H1 (cell line): ENCODE measurements at regions not wholly inside any gene's neighbourhood (a gene's known extent, or its start where the extent isn't known, plus 50 kb on each side); places are given as distances from the start of the nearest gene placed in this dataset.

Experiments
- CTCF ChIA-PET: fragments of 300-600 bp; sonication (Branson Sonifier 250); formaldehyde crosslinking; loops from one replicate; lab custom pipeline; 2021; ENCODE audit not compliant: partially characterized antibody; lab: Charles Lee
- POLR2A ChIA-PET: fragments of 300-600 bp; sonication (Branson Sonifier 250); formaldehyde crosslinking; loops from one replicate; lab custom pipeline; 2021; ENCODE audit warnings: inconsistent platforms; ENCODE audit not compliant: partially characterized antibody; lab: Charles Lee
- DNase-seq, 2 experiments: peaks; one replicate each; pipeline versions ENCODE4 v3.0.0 to v3.0.0-alpha.2; 2010 to 2022; ENCODE audit warnings: low spot score in 2 of 2, low read depth in 1 of 2, mixed read lengths in 1 of 2
- FAIRE-seq: peaks from 2 replicates; lab custom pipeline; 2011; peaks lifted over from hg19 to GRCh38; lab: Jason Lieb, UNC
- H2AFZ ChIP-seq: 2 replicates; pipeline ENCODE4 v1.8.1; 2012; ENCODE audit warnings: low read length, inconsistent platforms
- H2AK5ac ChIP-seq: 2 replicates; pipeline ENCODE4 v1.6.1; 2013; ENCODE audit warnings: low read depth, low read length
- H2BK120ac ChIP-seq: replicated peaks from 2 replicates; pipeline ENCODE3; 2013; ENCODE audit warnings: low read depth, low read length, inconsistent platforms
- H2BK12ac ChIP-seq: 2 replicates; pipeline ENCODE4 v1.6.1; 2013; ENCODE audit warnings: low read depth, low read length
- H2BK15ac ChIP-seq: 2 replicates; pipeline ENCODE4 v1.6.1; 2013; ENCODE audit warnings: low read length
- H2BK20ac ChIP-seq: 2 replicates; pipeline ENCODE4 v1.6.1; 2013; ENCODE audit warnings: low read length
- H2BK5ac ChIP-seq: 2 replicates; pipeline ENCODE4 v1.6.1; 2013; ENCODE audit warnings: low read depth, low read length
- H3K14ac ChIP-seq: 2 replicates; pipeline ENCODE4 v1.6.1; 2013; ENCODE audit warnings: inconsistent platforms; ENCODE audit not compliant: insufficient read length
- H3K18ac ChIP-seq: 2 replicates; pipeline ENCODE4 v1.6.1; 2013; ENCODE audit warnings: low read length; ENCODE audit errors: extremely low read depth
- H3K23ac ChIP-seq: 2 replicates; pipeline ENCODE4 v1.6.1; 2013; ENCODE audit warnings: inconsistent platforms; ENCODE audit not compliant: insufficient read length
- H3K23me2 ChIP-seq: 2 replicates; pipeline ENCODE4 v1.6.1; 2013; ENCODE audit warnings: low read depth, low read length
- H3K27ac ChIP-seq: 2 replicates; pipeline ENCODE4 v1.6.1; 2011; ENCODE audit warnings: low read depth, low read length, inconsistent platforms
- H3K27me3 ChIP-seq, 4 experiments: replicated peaks in 1 of 4; 1 replicate in 1 of 4; 2 replicates in 3 of 4; pipeline versions ENCODE4 v1.6.1 to v1.8.1; 2011 to 2013; ENCODE audit warnings: low read length in 3 of 4, mild to moderate bottlenecking in 3 of 4, inconsistent platforms in 2 of 4, mixed read lengths in 2 of 4, moderate library complexity in 1 of 4; ENCODE audit not compliant: control insufficient read depth in 3 of 4, insufficient read depth in 3 of 4; ENCODE audit errors: extremely low read depth in 1 of 4
- H3K36me3 ChIP-seq, 4 experiments: 2 replicates each; pipeline versions ENCODE4 v1.6.1 to v1.8.1; 2011 to 2013; ENCODE audit warnings: mild to moderate bottlenecking in 4 of 4, low read length in 3 of 4, moderate library complexity in 2 of 4, control low read depth in 1 of 4, inconsistent platforms in 1 of 4; ENCODE audit not compliant: insufficient read depth in 4 of 4, control insufficient read depth in 2 of 4
- H3K4ac ChIP-seq: replicated peaks from 2 replicates; pipeline ENCODE3; 2013; ENCODE audit warnings: low read length, low read depth, mixed read lengths, inconsistent platforms; ENCODE audit not compliant: insufficient read length
- H3K4me1 ChIP-seq, 4 experiments: replicated peaks in 1 of 4; 1 replicate in 1 of 4; 2 replicates in 3 of 4; pipeline versions ENCODE4 v1.6.1 to v1.8.1; 2011 to 2013; ENCODE audit warnings: low read length in 3 of 4, inconsistent platforms in 2 of 4, mixed read lengths in 1 of 4; ENCODE audit not compliant: insufficient read depth in 4 of 4, control insufficient read depth in 3 of 4
- H3K4me2 ChIP-seq, 2 experiments: 2 replicates each; pipeline versions ENCODE4 v1.6.1 to v1.8.1; 2011 to 2013; ENCODE audit warnings: low read depth in 2 of 2, low read length in 2 of 2, control low read depth in 1 of 2, inconsistent platforms in 1 of 2, mild to moderate bottlenecking in 1 of 2; ENCODE audit not compliant: insufficient read depth in 1 of 2
- H3K4me3 ChIP-seq, 4 experiments: fragments of 200-600, 300-600 bp in 1 of 4; sonication (generic), shearing (Covaris generic), sonication (Bioruptor Twin) in 1 of 4; 2 replicates each; pipeline versions ENCODE4 v1.5.1 to v1.8.1; 2011 to 2016; ENCODE audit warnings: low read length in 4 of 4, low read depth in 3 of 4, control low read depth in 2 of 4, inconsistent platforms in 2 of 4, mild to moderate bottlenecking in 2 of 4, mixed read lengths in 1 of 4, moderate library complexity in 1 of 4; ENCODE audit not compliant: insufficient read depth in 2 of 4; ENCODE audit errors: extremely low read depth in 1 of 4
- H3K56ac ChIP-seq: replicated peaks from 2 replicates; pipeline ENCODE3; 2013; ENCODE audit warnings: low read depth, mild to moderate bottlenecking, mixed read lengths, low read length, inconsistent platforms; ENCODE audit not compliant: insufficient read length
- H3K79me1 ChIP-seq: 2 replicates; pipeline ENCODE4 v1.6.1; 2013; ENCODE audit warnings: low read depth, low read length, control low read depth
- H3K79me2 ChIP-seq, 2 experiments: 2 replicates each; pipeline versions ENCODE4 v1.6.1 to v1.8.1; 2012 to 2013; ENCODE audit warnings: low read length in 2 of 2, mild to moderate bottlenecking in 2 of 2, inconsistent platforms in 1 of 2; ENCODE audit not compliant: insufficient read depth in 2 of 2, control insufficient read depth in 1 of 2
- H3K9ac ChIP-seq, 4 experiments: replicated peaks in 1 of 4; 1 replicate in 1 of 4; 2 replicates in 3 of 4; pipeline versions ENCODE4 v1.6.1 to v1.8.1; 2011 to 2013; ENCODE audit warnings: low read depth in 3 of 4, low read length in 3 of 4, control low read depth in 2 of 4, mild to moderate bottlenecking in 2 of 4, moderate library complexity in 2 of 4, inconsistent platforms in 1 of 4; ENCODE audit errors: extremely low read depth in 1 of 4
- H3K9me3 ChIP-seq, 2 experiments: 2 replicates each; pipeline versions ENCODE4 v1.6.1 to v1.8.1; 2012 to 2013; ENCODE audit warnings: mild to moderate bottlenecking in 2 of 2, moderate library complexity in 2 of 2, control low read depth in 1 of 2, inconsistent platforms in 1 of 2, low read depth in 1 of 2, low read length in 1 of 2, mixed read lengths in 1 of 2; ENCODE audit not compliant: insufficient read depth in 2 of 2
- H4K20me1 ChIP-seq, 2 experiments: replicated peaks in 1 of 2; 2 replicates each; pipeline versions ENCODE3 to v1.8.1; 2011 to 2013; ENCODE audit warnings: inconsistent platforms in 2 of 2, low read length in 2 of 2, mild to moderate bottlenecking in 1 of 2; ENCODE audit not compliant: insufficient read depth in 2 of 2, control insufficient read depth in 1 of 2
- H4K5ac ChIP-seq: 2 replicates; pipeline ENCODE4 v1.6.1; 2013; ENCODE audit warnings: low read length, low read depth, mixed read lengths, inconsistent platforms; ENCODE audit not compliant: insufficient read length
- H4K8ac ChIP-seq: 2 replicates; pipeline ENCODE4 v1.8.0; 2013; ENCODE audit warnings: mild to moderate bottlenecking, moderate library complexity, low read length, inconsistent platforms; ENCODE audit not compliant: insufficient read depth; ENCODE audit errors: extremely low read depth
- H4K91ac ChIP-seq: replicated peaks from 2 replicates; pipeline ENCODE3; 2013; ENCODE audit warnings: low read length, mixed read lengths, inconsistent platforms; ENCODE audit not compliant: insufficient read length
- RFX5 ChIP-seq: IDR thresholded peaks from 2 replicates; pipeline ENCODE4 v1.6.1; 2011; ENCODE audit warnings: low read depth, low read length, improper control_type of control experiment, borderline replicate concordance
- SIN3A ChIP-seq, 2 experiments: IDR thresholded peaks in 1 of 2; conservative IDR thresholded peaks in 1 of 2; 2 replicates each; pipeline ENCODE4 v1.6.1; 2011 to 2012; ENCODE audit warnings: low read length in 2 of 2, improper control_type of control experiment in 1 of 2, low read depth in 1 of 2, mild to moderate bottlenecking in 1 of 2
- WGBS, 2 experiments: shearing (Covaris generic) in 1 of 2; methylation state at CpG; one replicate each; pipeline versions ENCODE4 v1.1.6 to v1.1.7; 2013 to 2015; ENCODE audit warnings: low lambda C conversion rate in 2 of 2, mixed read lengths in 2 of 2, inconsistent platforms in 1 of 2, low coverage in 1 of 2, missing lambda C conversion rate in 1 of 2; ENCODE audit not compliant: insufficient replicate concordance in 2 of 2, insufficient coverage in 1 of 2, insufficient read length in 1 of 2; ENCODE audit errors: extremely low coverage in 1 of 2, missing lambda C conversion rate in 1 of 2; 5-methylcytosine and 5-hydroxymethylcytosine counted together

DNA sequence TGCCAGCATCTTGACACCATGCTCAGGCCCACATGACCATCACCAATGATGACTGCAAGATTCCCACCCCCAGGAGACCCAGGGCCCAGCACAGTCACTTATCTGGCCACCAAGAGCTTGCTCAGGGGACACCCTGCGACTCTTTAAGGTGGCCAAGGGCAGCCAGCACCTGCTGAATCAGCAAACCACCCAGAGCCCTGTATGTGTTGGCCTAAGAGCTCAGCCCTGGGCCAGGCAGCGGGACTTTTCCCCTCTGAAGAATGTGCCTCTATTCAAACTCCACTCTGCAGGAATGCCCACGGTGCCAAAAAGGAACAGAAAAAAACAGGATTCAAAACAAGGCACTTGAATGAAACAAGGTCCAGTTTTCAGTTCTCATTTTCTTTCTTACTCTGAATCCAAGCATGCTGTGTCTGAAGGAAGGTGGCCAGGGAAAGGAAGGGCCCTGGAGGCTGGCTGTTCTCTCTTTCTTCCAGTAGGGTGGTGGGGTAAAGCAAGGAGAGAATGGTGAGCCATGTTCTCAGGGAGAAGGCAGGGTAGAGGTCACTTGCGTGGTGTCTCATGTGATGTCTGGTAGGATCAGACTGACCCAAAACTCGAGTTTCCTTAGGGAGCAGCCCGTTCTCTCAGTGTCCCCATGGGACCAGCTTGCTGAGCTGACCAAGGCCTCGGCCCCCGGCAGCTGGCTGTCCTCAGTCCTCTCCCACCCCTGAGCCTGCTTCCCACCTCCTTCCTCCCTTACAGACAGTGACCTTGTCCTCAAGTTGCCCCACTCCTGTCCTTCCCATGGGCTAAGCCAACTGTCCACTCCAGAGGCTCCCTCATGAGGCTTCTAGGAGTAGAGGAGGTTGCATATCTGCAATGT lies 150.0 kb downstream of the RNF152 start:
- CTCF ChIA-PET: no interaction called here
- Histone ChIP-seq H2BK15ac (0 out of 2 replicates have a peak overlapping the region, but pooled peaks have one; percentile 32), H4K91ac (no peak overlapping the region), H3K4ac (no peak overlapping the region), H3K9ac (no peak overlapping the region), H3K4me2 (no peak overlapping the region), H3K14ac (no peak overlapping the region), H4K20me1 (no peaks in the 10 kb centered on the region), H3K27ac (no peak overlapping the region), H3K79me1 (no peaks in the 10 kb centered on the region), H2BK20ac (no peak overlapping the region), H4K8ac (no peak overlapping the region), H3K4me3 (no peak overlapping the region), H3K56ac (no peak overlapping the region), H3K36me3 (no peaks in the 10 kb centered on the region), H3K18ac (no peak overlapping the region), H2BK12ac (no peak overlapping the region; the same call in 1 of the 2 replicates), H4K5ac (no peak overlapping the region), H3K9me3 (no peaks in the 10 kb centered on the region), H2AK5ac (0 out of 2 replicates have a peak overlapping the region, but pooled peaks have one; percentile 29), H3K4me1 (no peaks in the 10 kb centered on the region), H2BK120ac (no peak overlapping the region), H3K27me3 (no peaks in the 10 kb centered on the region), H3K23me2 (no peaks in the 10 kb centered on the region), H2AFZ (no peak overlapping the region), H3K79me2 (no peaks in the 10 kb centered on the region), H2BK5ac (no peak overlapping the region), H3K23ac (no peak overlapping the region)
- 86% methylated on average over 8 of the region's 8 CpGs; no CpG with 5 or more reads in 1 of the 2 experiments for WGBS, 2 experiments
- DNase-seq (no peak), FAIRE-seq (no peak)
- POLR2A ChIA-PET: no interaction called here
- TF ChIP-seq SIN3A (conservative IDR thresholded peaks at IDR 0.05 in 1 of 2, IDR thresholded peaks at IDR 0.05 in 1 of 2; ENCODE audit: low read depth in 1 of 2, low read length in 2 of 2) (no peak), RFX5 (no peak)
